GM06990 (cell line): ENCODE measurements at regions not wholly inside any gene's neighbourhood (a gene's known extent, or its start where the extent isn't known, plus 50 kb on each side); places are given as distances from the start of the nearest gene placed in this dataset.

Experiments
- DNase-seq: peaks from one replicate; pipeline ENCODE4 v3.0.0-alpha.2; 2011; ENCODE audit not compliant: insufficient read length; ENCODE audit errors: extremely low read depth
- H3K27me3 ChIP-seq: replicated peaks from 2 replicates; pipeline ENCODE4 v1.6.0; 2011; ENCODE audit warnings: low read length; ENCODE audit not compliant: control insufficient read depth, insufficient read depth
- H3K36me3 ChIP-seq: 2 replicates; pipeline ENCODE4 v1.5.1; 2011; ENCODE audit warnings: low read length; ENCODE audit not compliant: control insufficient read depth, insufficient read depth
- H3K4me3 ChIP-seq: replicated peaks from 2 replicates; pipeline ENCODE4 v1.5.1; 2011; ENCODE audit warnings: low read depth, mild to moderate bottlenecking, control low read depth, low read length
- CTCF ChIP-seq: IDR thresholded peaks from 2 replicates; pipeline ENCODE4 v1.5.1; 2011; ENCODE audit warnings: low read length, control low read depth, mild to moderate bottlenecking, inconsistent platforms; ENCODE audit not compliant: insufficient read depth, poor library complexity, severe bottlenecking

- Histone ChIP-seq H3K36me3 (no peaks in the 10 kb centered on the region), H3K27me3 (peaks cover 1% of the 10 kb centered on the region), H3K4me3 (no peak overlapping the region)
- no peak for TF ChIP-seq CTCF
- DNase-seq = no peak
These were observed 92.6 kb upstream of the CTNNB1 start for GRCh38 chr3:41106691-41107090.

GRCh38 chr3:41111011-41111410 is 88.3 kb upstream of the CTNNB1 start:
- Histone ChIP-seq H3K4me3 (no peak overlapping the region), H3K27me3 (peaks cover 1% of the 10 kb centered on the region), H3K36me3 (no peaks in the 10 kb centered on the region)
- no peak for DNase-seq
- TF ChIP-seq CTCF = no peak

GRCh38 chr3:41112466-41112865 is 86.8 kb upstream of the CTNNB1 start:
- no peak for TF ChIP-seq CTCF
- no peak overlapping the region for H3K4me3 ChIP-seq
- DNase-seq = no peak
- no peaks in the 10 kb centered on the region for H3K36me3 ChIP-seq
- H3K27me3 ChIP-seq = peaks cover 1% of the 10 kb centered on the region

GRCh38 chr3:41115069-41115468 is 84.2 kb upstream of the CTNNB1 start:
- no peaks in the 10 kb centered on the region for H3K36me3 ChIP-seq
- TF ChIP-seq CTCF = no peak
- no peak overlapping the region for H3K4me3 ChIP-seq
- H3K27me3 ChIP-seq = no peaks in the 10 kb centered on the region; the same call in 1 of the 2 replicates
- no peak for DNase-seq

- TF ChIP-seq CTCF = no peak
- no peaks in the 10 kb centered on the region for H3K36me3 ChIP-seq
- no peaks in the 10 kb centered on the region for H3K27me3 ChIP-seq
- no peak overlapping the region for H3K4me3 ChIP-seq
- no peak for DNase-seq
These were observed 82.5 kb upstream of the CTNNB1 start for GRCh38 chr3:41116851-41117250.

GRCh38 chr3:41117398-41117870 is 81.9 kb upstream of the CTNNB1 start:
- no peak overlapping the region for H3K4me3 ChIP-seq
- TF ChIP-seq CTCF = no peak
- DNase-seq = peak; percentile 77

More at GRCh38 chr3:41117398-41117870, 81.9 kb upstream of the CTNNB1 start:
- Histone ChIP-seq H3K27me3 (no peaks in the 10 kb centered on the region), H3K36me3 (no peaks in the 10 kb centered on the region)
